ENCODE measurements at regions not wholly inside any gene's neighbourhood (a gene's known extent, or its start where the extent isn't known, plus 50 kb on each side); places are given as distances from the start of the nearest gene placed in this dataset.

- CTCF ChIA-PET, result interaction anchor here (1.8 kb wide), 1 partner anchor 432 kb away, joined by 6 read pairs; no protein-coding TSS in a partner anchor
- TF ChIP-seq CBX8 (IDR thresholded peaks at IDR 0.05) (no peak), MAFK (IDR thresholded peaks at IDR 0.05; ENCODE audit: partially characterized antibody) (no peak), KDM1A (IDR thresholded peaks at IDR 0.05; ENCODE audit: low read depth) (no peak)
- Histone ChIP-seq H3K9me3 (no peaks in the 10 kb centered on the region), H3K4me2 (no peak overlapping the region), H3K4me1 (no peaks in the 10 kb centered on the region), H3K4me3 (no peak overlapping the region), H3K27ac (no peak overlapping the region)
- POLR2A ChIA-PET, result no interaction called here
- FAIRE-seq (no peak), DNase-seq (ENCODE audit: low read depth in 1 of 2, low spot score in 1 of 2) (no peak), ATAC-seq (no peak)
- 85% methylated on average over 2 of the region's 2 CpGs for WGBS (ENCODE audit: missing lambda C conversion rate)
Measured at GRCh38 chr11:128198216-128198772, 389.1 kb downstream of the ETS1 start.

GRCh38 chr11:128196235-128196634 lies 391.1 kb downstream of the ETS1 start:
- TF ChIP-seq, protein P1, sequence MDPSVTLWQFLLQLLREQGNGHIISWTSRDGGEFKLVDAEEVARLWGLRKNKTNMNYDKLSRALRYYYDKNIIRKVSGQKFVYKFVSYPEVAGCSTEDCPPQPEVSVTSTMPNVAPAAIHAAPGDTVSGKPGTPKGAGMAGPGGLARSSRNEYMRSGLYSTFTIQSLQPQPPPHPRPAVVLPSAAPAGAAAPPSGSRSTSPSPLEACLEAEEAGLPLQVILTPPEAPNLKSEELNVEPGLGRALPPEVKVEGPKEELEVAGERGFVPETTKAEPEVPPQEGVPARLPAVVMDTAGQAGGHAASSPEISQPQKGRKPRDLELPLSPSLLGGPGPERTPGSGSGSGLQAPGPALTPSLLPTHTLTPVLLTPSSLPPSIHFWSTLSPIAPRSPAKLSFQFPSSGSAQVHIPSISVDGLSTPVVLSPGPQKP (IDR thresholded peaks at IDR 0.05; ENCODE audit: low read depth, low read length), result no peak
- no peaks in the 10 kb centered on the region for H3K9me3 ChIP-seq
- ATAC-seq, result no peak
- ChIA-PET CTCF (interaction anchor here (0.7 kb wide), 1 partner anchor 436 kb away, joined by 3 read pairs; no protein-coding TSS in a partner anchor), POLR2A (no interaction called here)
- no peak overlapping the region for H3K4me2 ChIP-seq
- H3K4me3 ChIP-seq, result no peak overlapping the region
- DNase-seq (ENCODE audit: low read depth in 1 of 2, low spot score in 1 of 2), result no peak
- H3K4me1 ChIP-seq, result no peaks in the 10 kb centered on the region
- H3K27ac ChIP-seq, result no peak overlapping the region
- no peak for FAIRE-seq

DNA sequence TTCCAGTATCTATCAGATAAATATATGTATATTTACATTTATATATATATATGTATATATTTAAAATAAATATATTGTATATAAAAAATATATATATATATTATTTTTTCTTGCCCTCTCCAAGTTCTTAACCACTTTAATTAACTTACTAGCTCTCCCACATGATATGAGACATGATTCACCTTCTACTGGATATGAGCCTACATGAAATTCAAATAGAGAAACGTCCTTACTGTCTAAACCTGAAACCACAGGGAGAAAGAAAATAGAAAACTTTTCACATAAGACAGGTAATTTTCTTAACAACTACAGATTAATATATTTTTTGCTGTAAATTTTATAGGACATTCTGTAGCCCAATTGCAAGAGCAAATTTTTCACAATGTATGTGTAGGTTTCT lies 391.6 kb downstream of the ETS1 start:
- 50% methylated on average over 1 of the region's 1 CpG for WGBS (ENCODE audit: missing lambda C conversion rate)

More for the DNA sequence above, 391.6 kb downstream of the ETS1 start:
- ChIA-PET CTCF (interaction anchor here (0.7 kb wide), 1 partner anchor 437 kb away, joined by 3 read pairs; no protein-coding TSS in a partner anchor), POLR2A (no interaction called here)
- DNase-seq (ENCODE audit: low read depth in 1 of 2, low spot score in 1 of 2) (no peak), FAIRE-seq (no peak), ATAC-seq (no peak)
- H3K9me3 ChIP-seq, result no peaks in the 10 kb centered on the region
- no peaks in the 10 kb centered on the region for H3K4me1 ChIP-seq
- no peak overlapping the region for H3K27ac ChIP-seq
- no peak overlapping the region for H3K4me3 ChIP-seq
- TF ChIP-seq E2F6 (IDR thresholded peaks at IDR 0.05; ENCODE audit: borderline replicate concordance, low read depth) (no peak), ZNF302 (CRISPR knock-in tag; IDR thresholded peaks at IDR 0.05) (no peak), CHD4 (IDR thresholded peaks at IDR 0.05; ENCODE audit: borderline replicate concordance) (no peak), KDM1A (IDR thresholded peaks at IDR 0.05; ENCODE audit: low read depth) (no peak), FOXS1 (CRISPR knock-in tag; IDR thresholded peaks at IDR 0.05) (no peak), PBX3 (IDR thresholded peaks at IDR 0.05) (no peak), HEYL (CRISPR knock-in tag; IDR thresholded peaks at IDR 0.05) (no peak), HDAC2 (IDR thresholded peaks at IDR 0.05) (no peak), POLR2A (IDR thresholded peaks at IDR 0.05; ENCODE audit: low read length) (no peak)
- TF ChIP-seq, protein P2, sequence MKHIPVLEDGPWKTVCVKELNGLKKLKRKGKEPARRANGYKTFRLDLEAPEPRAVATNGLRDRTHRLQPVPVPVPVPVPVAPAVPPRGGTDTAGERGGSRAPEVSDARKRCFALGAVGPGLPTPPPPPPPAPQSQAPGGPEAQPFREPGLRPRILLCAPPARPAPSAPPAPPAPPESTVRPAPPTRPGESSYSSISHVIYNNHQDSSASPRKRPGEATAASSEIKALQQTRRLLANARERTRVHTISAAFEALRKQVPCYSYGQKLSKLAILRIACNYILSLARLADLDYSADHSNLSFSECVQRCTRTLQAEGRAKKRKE (CRISPR knock-in tag; IDR thresholded peaks at IDR 0.05; ENCODE audit: low read depth), result no peak
- TF ChIP-seq, protein P3, sequence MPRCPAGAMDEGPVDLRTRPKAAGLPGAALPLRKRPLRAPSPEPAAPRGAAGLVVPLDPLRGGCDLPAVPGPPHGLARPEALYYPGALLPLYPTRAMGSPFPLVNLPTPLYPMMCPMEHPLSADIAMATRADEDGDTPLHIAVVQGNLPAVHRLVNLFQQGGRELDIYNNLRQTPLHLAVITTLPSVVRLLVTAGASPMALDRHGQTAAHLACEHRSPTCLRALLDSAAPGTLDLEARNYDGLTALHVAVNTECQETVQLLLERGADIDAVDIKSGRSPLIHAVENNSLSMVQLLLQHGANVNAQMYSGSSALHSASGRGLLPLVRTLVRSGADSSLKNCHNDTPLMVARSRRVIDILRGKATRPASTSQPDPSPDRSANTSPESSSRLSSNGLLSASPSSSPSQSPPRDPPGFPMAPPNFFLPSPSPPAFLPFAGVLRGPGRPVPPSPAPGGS (IDR thresholded peaks at IDR 0.05), result no peak
- TF ChIP-seq, protein P4, sequence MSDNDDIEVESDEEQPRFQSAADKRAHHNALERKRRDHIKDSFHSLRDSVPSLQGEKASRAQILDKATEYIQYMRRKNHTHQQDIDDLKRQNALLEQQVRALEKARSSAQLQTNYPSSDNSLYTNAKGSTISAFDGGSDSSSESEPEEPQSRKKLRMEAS (IDR thresholded peaks at IDR 0.05), result no peak
- H3K4me2 ChIP-seq, result no peak overlapping the region
